ENCODE measurements at regions not wholly inside any gene's neighbourhood (a gene's known extent, or its start where the extent isn't known, plus 50 kb on each side); places are given as distances from the start of the nearest gene placed in this dataset.
"Not testable (repeated sequence)": the region's sequence is repeated elsewhere in the genome, so short reads cannot be mapped to it uniquely, and the experiment has no call there.

DNA sequence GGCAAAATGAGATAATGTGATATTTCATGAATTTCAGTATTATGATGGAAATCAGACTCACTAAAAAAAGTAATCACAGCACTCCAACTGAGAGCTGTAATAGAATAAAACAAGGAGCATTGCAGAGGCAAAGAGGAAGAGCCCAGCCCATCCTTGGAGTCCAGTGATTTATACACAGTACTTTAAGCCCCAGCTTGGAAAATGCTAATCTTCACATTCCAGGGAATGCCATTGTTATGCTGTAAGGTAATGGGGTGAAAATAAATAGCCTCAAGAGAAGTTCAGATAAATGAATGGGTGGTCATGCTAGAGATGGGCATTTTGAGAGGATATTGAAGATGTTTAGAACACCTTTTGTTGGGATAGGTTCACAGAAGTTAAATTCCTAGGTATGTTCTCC is 190.3 kb upstream of the TAPT1 start:
- DNase-seq (ENCODE audit: insufficient read length) (no peak), FAIRE-seq (no peak)
- TF ChIP-seq POLR2AphosphoS5 (IDR thresholded peaks at IDR 0.05; ENCODE audit: low read depth, low read length) (no peak), POLR2A (IDR thresholded peaks at IDR 0.05; ENCODE audit: low read depth, low read length) (no peak), TAF1 (IDR thresholded peaks at IDR 0.05; ENCODE audit: borderline replicate concordance, low read depth, low read length) (no peak)

DNA sequence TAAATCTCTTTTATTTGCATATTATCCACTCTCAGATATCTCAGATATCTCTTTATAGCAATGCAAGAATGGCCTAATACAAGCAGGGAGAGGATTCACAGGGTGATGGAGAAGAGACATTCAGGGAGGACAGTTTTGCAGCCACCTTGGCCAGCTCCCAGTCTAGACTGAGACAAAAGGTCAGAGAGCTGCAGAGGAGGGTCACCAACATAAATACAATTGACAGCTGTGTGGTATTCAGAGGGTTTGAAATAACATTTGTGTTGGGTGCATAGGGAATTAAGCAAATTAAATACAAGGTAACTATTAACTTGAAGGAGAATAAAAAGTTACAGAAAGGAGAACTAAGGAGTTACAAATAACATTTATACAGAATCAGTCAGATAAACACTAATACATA is 189.5 kb upstream of the TAPT1 start:
- DNase-seq (ENCODE audit: insufficient read length) (no peak), FAIRE-seq (no peak)
- TF ChIP-seq POLR2AphosphoS5 (IDR thresholded peaks at IDR 0.05; ENCODE audit: low read depth, low read length): no peak
- TF ChIP-seq TAF1 (IDR thresholded peaks at IDR 0.05; ENCODE audit: borderline replicate concordance, low read depth, low read length): no peak
- no peak for TF ChIP-seq POLR2A (IDR thresholded peaks at IDR 0.05; ENCODE audit: low read depth, low read length)

DNA sequence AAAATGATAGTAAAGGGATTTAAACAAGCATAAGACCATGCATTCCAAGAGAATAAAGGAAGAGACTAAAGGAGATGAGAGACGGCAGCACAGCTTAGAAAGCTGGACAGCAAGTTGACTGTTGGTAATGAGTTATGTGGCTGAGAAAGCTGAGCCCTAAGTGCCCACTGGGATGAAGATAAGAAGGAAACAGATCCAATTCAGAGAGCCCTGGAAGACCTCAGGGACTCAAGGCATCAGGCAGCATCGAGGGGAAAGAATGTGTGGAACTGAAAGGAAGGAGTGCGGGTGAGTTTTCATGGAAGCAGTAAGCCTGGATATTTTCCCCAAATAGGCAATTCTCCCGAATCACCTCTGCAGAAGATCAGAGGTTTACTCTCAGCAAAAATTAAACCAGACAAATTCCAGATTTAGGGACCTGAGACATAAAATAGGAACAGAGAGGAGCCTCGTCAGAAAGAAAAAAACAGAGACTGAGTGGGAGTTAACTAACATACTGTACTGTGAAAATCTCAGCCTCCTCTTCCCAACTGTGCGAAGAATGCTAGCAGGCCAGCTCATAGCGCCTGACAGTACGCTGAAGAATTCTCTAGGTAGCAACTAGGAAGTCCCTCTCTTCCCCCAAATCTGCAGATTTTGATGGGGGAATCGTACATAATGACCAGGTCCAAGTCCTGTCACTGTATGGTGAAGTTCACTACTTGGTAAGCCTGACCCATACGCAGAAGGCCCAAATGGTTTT is 187.7 kb upstream of the TAPT1 start:
- no peak for FAIRE-seq

GRCh38 chr4:16411501-16412085 is 185.3 kb upstream of the TAPT1 start:
- no peak for FAIRE-seq
- no peak for TF ChIP-seq TAF1 (IDR thresholded peaks at IDR 0.05; ENCODE audit: borderline replicate concordance, low read depth, low read length)
- TF ChIP-seq POLR2AphosphoS5 (IDR thresholded peaks at IDR 0.05; ENCODE audit: low read depth, low read length): no peak
- TF ChIP-seq POLR2A (IDR thresholded peaks at IDR 0.05; ENCODE audit: low read depth, low read length): no peak
- DNase-seq (ENCODE audit: insufficient read length): no peak

More for the DNA sequence above, 187.7 kb upstream of the TAPT1 start:
- TF ChIP-seq TAF1 (IDR thresholded peaks at IDR 0.05; ENCODE audit: borderline replicate concordance, low read depth, low read length): no peak
- no peak for TF ChIP-seq POLR2A (IDR thresholded peaks at IDR 0.05; ENCODE audit: low read depth, low read length)
- no peak for TF ChIP-seq POLR2AphosphoS5 (IDR thresholded peaks at IDR 0.05; ENCODE audit: low read depth, low read length)
- DNase-seq (ENCODE audit: insufficient read length): no peak

DNA sequence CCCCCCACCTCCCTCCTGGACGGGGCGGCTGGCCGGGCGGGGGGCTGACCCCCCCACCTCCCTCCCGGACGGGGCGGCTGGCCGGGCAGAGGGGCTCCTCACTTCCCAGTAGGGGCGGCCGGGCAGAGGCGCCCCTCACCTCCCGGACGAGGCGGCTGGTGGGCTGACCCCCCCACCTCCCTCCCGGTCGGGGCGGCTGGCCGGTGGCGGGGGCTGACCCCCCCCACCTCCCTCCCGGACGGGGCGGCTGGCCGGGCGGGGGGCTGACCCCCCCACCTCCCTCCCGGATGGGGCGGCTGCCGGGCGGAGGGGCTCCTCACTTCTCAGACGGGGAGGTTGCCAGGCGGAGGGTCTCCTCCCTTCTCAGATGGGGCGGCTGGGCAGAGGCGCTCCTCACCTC is 166.9 kb upstream of the TAPT1 start:
- FAIRE-seq; DNase-seq (ENCODE audit: insufficient read length): not testable (repeated sequence)

- TF ChIP-seq TAF1 (IDR thresholded peaks at IDR 0.05; ENCODE audit: borderline replicate concordance, low read depth, low read length): no peak
- FAIRE-seq: no peak
- DNase-seq (ENCODE audit: insufficient read length): no peak
Measured at GRCh38 chr4:16391196-16391595, 164.9 kb upstream of the TAPT1 start.

DNA sequence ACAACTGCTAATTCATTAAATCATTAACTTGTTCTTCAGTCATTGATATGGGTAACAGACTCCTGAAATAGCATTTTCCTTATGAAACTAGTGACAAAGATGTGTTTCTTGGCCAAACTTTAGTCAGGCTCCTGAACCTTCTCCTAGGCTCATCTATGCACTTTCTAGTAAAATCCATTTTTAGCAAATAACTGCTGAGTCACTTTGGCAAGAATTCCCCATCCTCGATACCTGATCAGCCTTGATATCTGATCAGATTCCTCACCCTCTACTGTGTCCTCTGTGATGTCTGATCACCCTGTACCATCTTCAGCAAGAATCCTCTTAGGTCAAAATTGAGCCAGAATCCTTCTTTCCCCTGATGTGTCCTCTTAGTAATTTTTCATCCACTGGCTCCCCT is 161.2 kb upstream of the TAPT1 start:
- FAIRE-seq: no peak
- no peak for TF ChIP-seq TAF1 (IDR thresholded peaks at IDR 0.05; ENCODE audit: borderline replicate concordance, low read depth, low read length)
- DNase-seq (ENCODE audit: insufficient read length): no peak

GRCh38 chr4:16386711-16387320 is 160.5 kb upstream of the TAPT1 start:
- TF ChIP-seq POLR2AphosphoS5 (IDR thresholded peaks at IDR 0.05; ENCODE audit: low read depth, low read length) (no peak), TAF1 (IDR thresholded peaks at IDR 0.05; ENCODE audit: borderline replicate concordance, low read depth, low read length) (no peak), POLR2A (IDR thresholded peaks at IDR 0.05; ENCODE audit: low read depth, low read length) (no peak)
- FAIRE-seq (no peak), DNase-seq (ENCODE audit: insufficient read length) (no peak)

GRCh38 chr4:16384576-16384975 is 158.3 kb upstream of the TAPT1 start:
- no peak for TF ChIP-seq TAF1 (IDR thresholded peaks at IDR 0.05; ENCODE audit: borderline replicate concordance, low read depth, low read length)
- FAIRE-seq (no peak), DNase-seq (ENCODE audit: insufficient read length) (no peak)

DNA sequence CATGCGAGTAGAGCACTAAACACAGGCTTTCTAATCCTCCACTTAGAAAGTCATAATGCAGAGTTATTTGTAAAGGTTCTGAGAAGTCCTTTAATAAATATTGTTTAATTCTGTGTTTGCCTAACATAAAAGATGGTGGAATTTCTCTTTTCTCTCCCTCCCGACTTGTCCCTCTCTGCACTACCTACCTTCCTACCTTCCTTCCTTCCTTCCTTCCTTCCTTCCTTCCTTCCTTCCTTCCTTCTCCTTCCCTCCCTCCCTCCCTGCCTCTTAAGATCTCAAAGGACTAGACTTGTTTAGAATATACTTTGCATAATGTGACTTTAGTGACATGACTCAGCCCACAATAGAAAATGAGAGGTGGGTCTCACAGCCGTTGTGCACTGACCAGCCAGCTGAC is 156.3 kb upstream of the TAPT1 start:
- FAIRE-seq (no peak), DNase-seq (ENCODE audit: insufficient read length) (no peak)
- TF ChIP-seq TAF1 (IDR thresholded peaks at IDR 0.05; ENCODE audit: borderline replicate concordance, low read depth, low read length) (no peak), POLR2A (IDR thresholded peaks at IDR 0.05; ENCODE audit: low read depth, low read length) (no peak), POLR2AphosphoS5 (IDR thresholded peaks at IDR 0.05; ENCODE audit: low read depth, low read length) (no peak)

- DNase-seq (ENCODE audit: insufficient read length) (no peak), FAIRE-seq (no peak)
- no peak for TF ChIP-seq POLR2A (IDR thresholded peaks at IDR 0.05; ENCODE audit: low read depth, low read length)
- TF ChIP-seq TAF1 (IDR thresholded peaks at IDR 0.05; ENCODE audit: borderline replicate concordance, low read depth, low read length): no peak
- TF ChIP-seq POLR2AphosphoS5 (IDR thresholded peaks at IDR 0.05; ENCODE audit: low read depth, low read length): no peak
Measured at GRCh38 chr4:16377887-16378286, 151.6 kb upstream of the TAPT1 start.

DNA sequence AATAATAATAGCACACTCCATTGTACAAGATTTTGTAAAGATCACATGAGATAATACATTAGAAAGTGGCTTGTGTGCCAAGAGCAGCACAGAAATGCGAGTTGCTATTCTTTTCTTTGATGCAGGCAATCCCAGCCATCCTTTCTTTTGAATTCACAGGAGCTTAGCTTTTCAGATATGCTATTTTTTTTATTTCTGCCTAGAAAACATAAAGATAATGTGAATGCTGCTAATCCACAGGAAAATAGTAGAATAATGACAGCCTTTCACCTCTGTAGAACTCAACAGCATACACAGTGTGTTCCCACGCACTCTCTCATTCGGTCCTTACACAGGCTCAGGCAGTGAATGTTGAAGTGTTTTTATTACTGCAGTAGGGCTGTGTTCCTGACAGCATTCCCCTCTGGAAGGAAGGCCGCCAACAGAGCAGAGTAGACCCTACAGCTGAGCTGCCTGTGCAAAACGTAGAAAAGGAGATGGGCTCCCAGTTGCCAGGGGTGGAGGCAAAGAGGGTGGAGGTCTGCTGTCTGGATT is 138.8 kb upstream of the TAPT1 start:
- FAIRE-seq (no peak), DNase-seq (ENCODE audit: insufficient read length) (no peak)
- TF ChIP-seq TAF1 (IDR thresholded peaks at IDR 0.05; ENCODE audit: borderline replicate concordance, low read depth, low read length) (no peak), POLR2A (IDR thresholded peaks at IDR 0.05; ENCODE audit: low read depth, low read length) (no peak), POLR2AphosphoS5 (IDR thresholded peaks at IDR 0.05; ENCODE audit: low read depth, low read length) (no peak)
